Psoas muscle (tissue), 7 donors: ENCODE measurements at regions not wholly inside any gene's neighbourhood (a gene's known extent, or its start where the extent isn't known, plus 50 kb on each side); places are given as distances from the start of the nearest gene placed in this dataset.

ENCODE experiments used
- ATAC-seq, 4 donors: fragments of 200-7000 bp; cut with Tn5 transposase; one replicate each; pipeline ENCODE4 v1.9.1; 2020; ENCODE audit warnings: moderate library complexity in 3 of 4, mild to moderate bottlenecking in 2 of 4
- DNase-seq, 2 donors: peaks; one replicate each; pipeline ENCODE4 v3.0.0-alpha.2; 2020
- H3K27ac ChIP-seq: fragments of 200-600 bp; one replicate; pipeline ENCODE4 v1.8.0; 2022
- H3K27me3 ChIP-seq, 3 donors: fragments of 200-600 bp in 1 of 3; one replicate each; pipeline versions ENCODE4 v1.6.1 to v1.8.0; 2013 to 2022; ENCODE audit warnings: low read length in 2 of 3, mild to moderate bottlenecking in 2 of 3, moderate library complexity in 1 of 3; ENCODE audit not compliant: insufficient read depth in 3 of 3
- H3K36me3 ChIP-seq, 2 donors: fragments of 200-600 bp in 1 of 2; one replicate each; pipeline versions ENCODE4 v1.6.1 to v1.8.0; 2013 to 2022; ENCODE audit warnings: low read depth in 1 of 2, mild to moderate bottlenecking in 1 of 2, moderate library complexity in 1 of 2; ENCODE audit not compliant: insufficient read depth in 1 of 2
- H3K4me1 ChIP-seq: fragments of 200-600 bp; one replicate; pipeline ENCODE4 v1.8.0; 2022
- H3K4me3 ChIP-seq: fragments of 200-600 bp; one replicate; pipeline ENCODE4 v1.8.0; 2022; ENCODE audit warnings: mild to moderate bottlenecking
- H3K9me3 ChIP-seq: fragments of 200-600 bp; one replicate; pipeline ENCODE4 v1.8.0; 2022
- CTCF ChIP-seq: fragments of 200-600 bp; IDR thresholded peaks from one replicate; pipeline ENCODE4 v1.8.0; 2022; ENCODE audit warnings: antibody characterized with exemption
- WGBS, 3 donors: extraction: QIAGEN DNeasy Blood & Tissue Kit; methylation state at CpG; one replicate each; pipeline versions ENCODE4 v1.1.6 to v1.1.7; 2013; 5-methylcytosine and 5-hydroxymethylcytosine counted together
- intact Hi-C, 2 donors: fragments of 100-400 bp; cut with DNase I; formaldehyde crosslinking; loops; one replicate each; pipeline versions ENCODE4 v1.11.0 to v1.14.2; 2022
- donor health status: healthy with polysubstance abuse.
- donor health status: DM: no; HTN: no; CAD: no; lungs with moderate emphysema.
- donor health status: Bipolar disorder and iron deficiency.
- donor health status: healthy.
- donor health status: DM: yes; HTN: yes; CAD: no.
- donor health status: DM: no; HTN: no; CAD: no.
- donor health status: DM: yes; HTN: yes; CAD: no.

GRCh38 chr2:123908522-123908921 lies 116.6 kb upstream of the CNTNAP5 start:
- WGBS, 3 donors = 67 to 76% (median 73%) methylated on average over 2 of the region's 2 CpGs
- ATAC-seq (no peak), DNase-seq (no peak)
- intact Hi-C loops = no loop called here
- H3K9me3 ChIP-seq = no peaks in the 10 kb centered on the region
- no peak overlapping the region for H3K27ac ChIP-seq
- no peak for TF ChIP-seq CTCF
- H3K27me3 ChIP-seq = no peaks in the 10 kb centered on the region
- H3K4me3 ChIP-seq = no peak overlapping the region
- H3K4me1 ChIP-seq = no peaks in the 10 kb centered on the region
- no peaks in the 10 kb centered on the region for H3K36me3 ChIP-seq

GRCh38 chr2:123912171-123912570 lies 112.9 kb upstream of the CNTNAP5 start:
- no peak overlapping the region for H3K4me3 ChIP-seq
- ATAC-seq (no peak), DNase-seq (no peak)
- intact Hi-C loops = no loop called here
- no peak for TF ChIP-seq CTCF
- no peaks in the 10 kb centered on the region for H3K36me3 ChIP-seq
- no peaks in the 10 kb centered on the region for H3K9me3 ChIP-seq
- 72 to 75% (median 73%) methylated on average over 4 of the region's 4 CpGs for WGBS, 3 donors
- H3K27me3 ChIP-seq = no peaks in the 10 kb centered on the region
- H3K27ac ChIP-seq = no peak overlapping the region
- H3K4me1 ChIP-seq = no peaks in the 10 kb centered on the region

- intact Hi-C loops = no loop called here
- TF ChIP-seq CTCF = no peak
- Histone ChIP-seq H3K4me1 (no peaks in the 10 kb centered on the region), H3K9me3 (no peaks in the 10 kb centered on the region), H3K27ac (no peak overlapping the region), H3K36me3 (no peaks in the 10 kb centered on the region), H3K27me3 (no peaks in the 10 kb centered on the region), H3K4me3 (no peak overlapping the region)
- ATAC-seq (no peak), DNase-seq (no peak)
- 75 to 80% (median 76%) methylated on average over 8 of the region's 8 CpGs for WGBS, 3 donors
These were observed 111.8 kb upstream of the CNTNAP5 start for GRCh38 chr2:123913143-123913735.

- ATAC-seq = no peak
- Histone ChIP-seq H3K4me1 (no peaks in the 10 kb centered on the region), H3K9me3 (no peaks in the 10 kb centered on the region), H3K27me3 (no peaks in the 10 kb centered on the region), H3K4me3 (no peak overlapping the region), H3K36me3 (no peaks in the 10 kb centered on the region), H3K27ac (no peak overlapping the region)
- no peak for DNase-seq
- WGBS, 3 donors = 77 to 92% (median 81%) methylated on average over 2 of the region's 2 CpGs
- no peak for TF ChIP-seq CTCF
- intact Hi-C loops = no loop called here
These were observed 109.7 kb upstream of the CNTNAP5 start for GRCh38 chr2:123915380-123915779.

- Histone ChIP-seq H3K27ac (no peak overlapping the region), H3K9me3 (no peaks in the 10 kb centered on the region), H3K4me1 (no peaks in the 10 kb centered on the region), H3K27me3 (no peaks in the 10 kb centered on the region), H3K36me3 (no peaks in the 10 kb centered on the region), H3K4me3 (no peak overlapping the region)
- TF ChIP-seq CTCF = no peak
- intact Hi-C loops = no loop called here
- 80 to 90% (median 89%) methylated on average over 5 of the region's 5 CpGs for WGBS, 3 donors
- DNase-seq = no peak
- ATAC-seq = no peak
These were observed 109.0 kb upstream of the CNTNAP5 start for GRCh38 chr2:123916051-123916450.
